PC-3 (cell line): ENCODE measurements at regions not wholly inside any gene's neighbourhood (a gene's known extent, or its start where the extent isn't known, plus 50 kb on each side); places are given as distances from the start of the nearest gene placed in this dataset.

Source experiments
- ATAC-seq: fragments of 200-7000 bp; cut with Tn5 transposase; 2 replicates; pipeline ENCODE4 v1.9.1; 2020; ENCODE audit warnings: mild to moderate bottlenecking, moderate library complexity
- BruUV-seq: library from RNA; stranded (reverse); fragments of 400-500 nt; replicated peaks from 2 replicates; lab custom pipeline; 2021; lab: Mats Ljungman, UMichigan
- CTCF ChIA-PET: fragments of 300-600 bp; sonication (Branson Sonifier 250); formaldehyde crosslinking; loops from one replicate; lab custom pipeline; 2022; ENCODE audit warnings: antibody characterized with exemption; lab: Charles Lee
- POLR2A ChIA-PET: fragments of 300-600 bp; sonication (Branson Sonifier 250); formaldehyde crosslinking; loops from one replicate; lab custom pipeline; 2022; ENCODE audit warnings: antibody characterized with exemption; ENCODE audit not compliant: unreplicated experiment; lab: Charles Lee
- DNase-seq: peaks from one replicate; pipeline ENCODE4 v3.0.0-alpha.2; 2015
- H2AFZ ChIP-seq: fragments of 300-600 bp; sonication (generic); 2 replicates; pipeline ENCODE4 v1.6.0; 2016; ENCODE audit warnings: antibody characterized with exemption, low read length
- H3F3A ChIP-seq: fragments of 300-600 bp; sonication (generic); one replicate; pipeline ENCODE4 v1.6.0; 2017; ENCODE audit warnings: antibody characterized with exemption, low read length, control low read depth, mild to moderate bottlenecking; ENCODE audit not compliant: unreplicated experiment
- H3K27ac ChIP-seq: fragments of 300-600 bp; sonication (generic); 2 replicates; pipeline ENCODE4 v1.5.1; 2016; ENCODE audit warnings: mild to moderate bottlenecking, low read length
- H3K27me3 ChIP-seq: fragments of 300-600 bp; sonication (generic); 2 replicates; pipeline ENCODE4 v1.6.1; 2016; ENCODE audit warnings: low read length, mixed read lengths
- H3K36me3 ChIP-seq: fragments of 300-600 bp; sonication (generic); 2 replicates; pipeline ENCODE4 v1.6.1; 2016; ENCODE audit warnings: low read depth, mixed run types, low read length, mixed read lengths
- H3K4me1 ChIP-seq: fragments of 300-600 bp; sonication (generic); 2 replicates; pipeline ENCODE4 v1.5.1; 2016; ENCODE audit warnings: low read length; ENCODE audit not compliant: insufficient read depth
- H3K4me2 ChIP-seq: fragments of 300-600 bp; sonication (generic); 2 replicates; pipeline ENCODE4 v1.6.0; 2016; ENCODE audit warnings: low read length
- H3K4me3 ChIP-seq: fragments of 300-600 bp; sonication (generic); 2 replicates; pipeline ENCODE4 v1.5.1; 2016; ENCODE audit warnings: mild to moderate bottlenecking, low read length, mixed read lengths
- H3K79me2 ChIP-seq: fragments of 300-600 bp; sonication (generic); 2 replicates; pipeline ENCODE4 v1.6.1; 2017; ENCODE audit warnings: low read length, mixed read lengths
- H3K9ac ChIP-seq: fragments of 300-600 bp; sonication (generic); 2 replicates; pipeline ENCODE4 v1.6.0; 2016; ENCODE audit warnings: mild to moderate bottlenecking, low read length
- H3K9me2 ChIP-seq: fragments of 300-600 bp; sonication (generic); replicated peaks from 2 replicates; pipeline ENCODE4 v1.6.1; 2016; ENCODE audit warnings: mixed run types, low read length, mixed read lengths
- H3K9me3 ChIP-seq: fragments of 300-600 bp; sonication (generic); 2 replicates; pipeline ENCODE4 v1.6.1; 2016; ENCODE audit warnings: low read length, mixed read lengths
- H4K20me1 ChIP-seq: fragments of 300-600 bp; sonication (generic); 2 replicates; pipeline ENCODE4 v1.6.1; 2016; ENCODE audit warnings: low read length, mixed read lengths
- CTCF ChIP-seq: fragments of 300-600 bp; sonication (generic); conservative IDR thresholded peaks from 2 replicates; pipeline ENCODE4 v1.5.1; 2017; ENCODE audit warnings: antibody characterized with exemption, low read depth, mild to moderate bottlenecking, low read length
- EZH2 ChIP-seq: fragments of 300-600 bp; sonication (generic); IDR thresholded peaks from one replicate; pipeline ENCODE4 v1.6.1; 2017; ENCODE audit warnings: antibody characterized with exemption, mild to moderate bottlenecking, low read length; ENCODE audit not compliant: unreplicated experiment
- EZH2phosphoT487 ChIP-seq: fragments of 300-600 bp; sonication (generic); IDR thresholded peaks from 2 replicates; pipeline ENCODE4 v1.6.1; 2018; ENCODE audit warnings: mild to moderate bottlenecking, antibody characterized with exemption, low read length, borderline replicate concordance
- intact Hi-C: fragments of 100-400 bp; cut with micrococcal nuclease; formaldehyde crosslinking; loops from 2 replicates; pipeline ENCODE4 v1.9.0; 2023

- Histone ChIP-seq H3K4me1 (no peaks in the 10 kb centered on the region), H3K79me2 (no peaks in the 10 kb centered on the region), H2AFZ (no peak overlapping the region), H3K4me2 (no peak overlapping the region), H3K36me3 (no peaks in the 10 kb centered on the region), H4K20me1 (no peaks in the 10 kb centered on the region), H3K4me3 (no peak overlapping the region), H3K27ac (no peak overlapping the region), H3K9me2 (no peaks in the 10 kb centered on the region), H3K27me3 (no peaks in the 10 kb centered on the region), H3K9me3 (no peaks in the 10 kb centered on the region), H3K9ac (no peak overlapping the region), H3F3A (no peaks in the 10 kb centered on the region)
- TF ChIP-seq CTCF (no peak), EZH2phosphoT487 (no peak), EZH2 (no peak)
- no TSS peak for BruUV-seq
- ATAC-seq, result no peak
- ChIA-PET POLR2A (no interaction called here), CTCF (no interaction called here)
- intact Hi-C loops, result no loop called here
- DNase-seq, result no peak
Observed at GRCh38 chr2:100208141-100208770, 65.9 kb upstream of the AFF3 start.

GRCh38 chr2:100207411-100207885, 65.1 kb upstream of the AFF3 start:
- H3K79me2 ChIP-seq, result no peaks in the 10 kb centered on the region
- intact Hi-C loops, result no loop called here
- no peaks in the 10 kb centered on the region for H3K9me2 ChIP-seq
- H3K4me3 ChIP-seq, result no peak overlapping the region
- H3K27ac ChIP-seq, result no peak overlapping the region
- no peak overlapping the region for H3K4me2 ChIP-seq
- BruUV-seq, result no TSS peak
- H2AFZ ChIP-seq, result no peak overlapping the region
- no peaks in the 10 kb centered on the region for H3K9me3 ChIP-seq
- ATAC-seq (no peak), DNase-seq (no peak)
- H3K4me1 ChIP-seq, result no peaks in the 10 kb centered on the region
- no peak for TF ChIP-seq EZH2phosphoT487
- TF ChIP-seq CTCF, result no peak
- no peak for TF ChIP-seq EZH2
- H3F3A ChIP-seq, result no peaks in the 10 kb centered on the region
- H4K20me1 ChIP-seq, result no peaks in the 10 kb centered on the region
- H3K27me3 ChIP-seq, result no peaks in the 10 kb centered on the region
- no peak overlapping the region for H3K9ac ChIP-seq
- H3K36me3 ChIP-seq, result no peaks in the 10 kb centered on the region
- CTCF ChIA-PET, result no interaction called here
- POLR2A ChIA-PET, result no interaction called here

- H3K4me1 ChIP-seq, result no peaks in the 10 kb centered on the region
- H3K27me3 ChIP-seq, result no peaks in the 10 kb centered on the region
- no peaks in the 10 kb centered on the region for H3K9me3 ChIP-seq
- H3K36me3 ChIP-seq, result no peaks in the 10 kb centered on the region
- no peaks in the 10 kb centered on the region for H4K20me1 ChIP-seq
- no peak overlapping the region for H3K4me3 ChIP-seq
- CTCF ChIA-PET, result no interaction called here
- H3K9me2 ChIP-seq, result no peaks in the 10 kb centered on the region
- no peaks in the 10 kb centered on the region for H3F3A ChIP-seq
- no peak overlapping the region for H3K9ac ChIP-seq
- H3K79me2 ChIP-seq, result no peaks in the 10 kb centered on the region
- DNase-seq (no peak), ATAC-seq (no peak)
- no peak overlapping the region for H3K27ac ChIP-seq
- no peak for TF ChIP-seq EZH2
- no peak for TF ChIP-seq EZH2phosphoT487
- TF ChIP-seq CTCF, result no peak
- intact Hi-C loops, result no loop called here
- POLR2A ChIA-PET, result no interaction called here
- no peak overlapping the region for H2AFZ ChIP-seq
- no peak overlapping the region for H3K4me2 ChIP-seq
- BruUV-seq, result no TSS peak
Observed at GRCh38 chr2:100206731-100207255, 64.4 kb upstream of the AFF3 start.
